HEK293 (cell line): ENCODE measurements at regions not wholly inside any gene's neighbourhood (a gene's known extent, or its start where the extent isn't known, plus 50 kb on each side); places are given as distances from the start of the nearest gene placed in this dataset.

ENCODE experiments used
- CTCF ChIA-PET: fragments of 350-600 bp; formaldehyde crosslinking; extraction: SDS; loops from one replicate; lab custom pipeline; 2021; ENCODE audit warnings: antibody characterized with exemption; lab: Yijun Ruan, JAX
- POLR2A ChIA-PET: fragments of 300-600 bp; formaldehyde crosslinking; extraction: SDS; loops from one replicate; lab custom pipeline; 2020; ENCODE audit warnings: antibody characterized with exemption, inconsistent platforms; lab: Yijun Ruan, JAX
- H3K27ac ChIP-seq: fragments of 200-500 bp; sonication (Bioruptor generic); 2 replicates; pipeline ENCODE4 v1.5.1; 2014; ENCODE audit warnings: low read depth, low read length, control low read depth, inconsistent platforms; ENCODE audit errors: extremely low read depth
- H3K36me3 ChIP-seq, 2 experiments: fragments of 200-500 bp in 1 of 2; sonication (Bioruptor generic) in 1 of 2; 1 replicate in 1 of 2; 2 replicates in 1 of 2; pipeline ENCODE4 v1.5.1; 2014 to 2017; ENCODE audit warnings: inconsistent platforms in 2 of 2, low read length in 2 of 2; ENCODE audit not compliant: control insufficient read depth in 2 of 2, insufficient read depth in 1 of 2
- H3K4me1 ChIP-seq: fragments of 200-500 bp; sonication (Bioruptor generic); 2 replicates; pipeline ENCODE4 v1.5.1; 2014; ENCODE audit warnings: mild to moderate bottlenecking, low read length, inconsistent platforms; ENCODE audit not compliant: control insufficient read depth, insufficient read depth
- H3K4me3 ChIP-seq: 2 replicates; pipeline ENCODE4 v1.5.1; 2011; ENCODE audit warnings: low read depth, mild to moderate bottlenecking, control low read depth, low read length, moderate library complexity
- H3K9me3 ChIP-seq: fragments of 200-500 bp; sonication (Bioruptor generic); 2 replicates; pipeline ENCODE4 v1.5.1; 2014; ENCODE audit warnings: low read depth, low read length, inconsistent platforms; ENCODE audit not compliant: control insufficient read depth, insufficient read depth
- ATF2 ChIP-seq: fragments of 450-650 bp; formaldehyde crosslinking; IDR thresholded peaks from 2 replicates; pipeline ENCODE4 v1.5.1; 2016; ENCODE audit warnings: missing biosample characterization, missing genetic modification characterization, low read depth
- GLI2 ChIP-seq: fragments of 450-650 bp; formaldehyde crosslinking; IDR thresholded peaks from 2 replicates; pipeline ENCODE4; 2017; ENCODE audit warnings: missing biosample characterization, missing genetic modification characterization, low read depth, borderline replicate concordance
- PRDM10 ChIP-seq: fragments of 450-650 bp; formaldehyde crosslinking; IDR thresholded peaks from 2 replicates; pipeline ENCODE4 v1.5.1; 2016; ENCODE audit warnings: missing biosample characterization, missing genetic modification characterization
- ZBTB8A ChIP-seq: fragments of 450-650 bp; formaldehyde crosslinking; IDR thresholded peaks from 2 replicates; pipeline ENCODE4 v1.5.1; 2016; ENCODE audit warnings: missing biosample characterization, missing genetic modification characterization
- ZFP69B ChIP-seq: fragments of 450-650 bp; formaldehyde crosslinking; IDR thresholded peaks from 2 replicates; pipeline ENCODE4 v1.5.1; 2016; ENCODE audit warnings: missing biosample characterization, missing genetic modification characterization
- ZNF138 ChIP-seq: fragments of 450-650 bp; formaldehyde crosslinking; IDR thresholded peaks from 2 replicates; pipeline ENCODE4 v1.5.1; 2016; ENCODE audit warnings: missing biosample characterization, missing genetic modification characterization, borderline replicate concordance
- ZNF146 ChIP-seq: fragments of 450-650 bp; formaldehyde crosslinking; IDR thresholded peaks from 2 replicates; pipeline ENCODE4 v1.5.1; 2016; ENCODE audit warnings: missing biosample characterization, missing genetic modification characterization
- ZNF157 ChIP-seq: fragments of 450-650 bp; formaldehyde crosslinking; IDR thresholded peaks from 2 replicates; pipeline ENCODE4 v1.5.1; 2016; ENCODE audit warnings: missing biosample characterization, missing genetic modification characterization
- ZNF302 ChIP-seq: fragments of 450-650 bp; formaldehyde crosslinking; IDR thresholded peaks from 2 replicates; pipeline ENCODE4 v1.5.1; 2016; ENCODE audit warnings: missing biosample characterization, missing genetic modification characterization, low read depth
- ZNF394 ChIP-seq: fragments of 450-650 bp; formaldehyde crosslinking; IDR thresholded peaks from 2 replicates; pipeline ENCODE4 v1.5.1; 2016; ENCODE audit warnings: missing biosample characterization, missing genetic modification characterization, mild to moderate bottlenecking, moderate library complexity, borderline replicate concordance
- ZNF513 ChIP-seq: fragments of 450-650 bp; IDR thresholded peaks from 2 replicates; pipeline ENCODE4 v1.5.1; 2018; ENCODE audit warnings: missing biosample characterization, missing genetic modification characterization
- ZNF555 ChIP-seq: fragments of 450-650 bp; formaldehyde crosslinking; conservative IDR thresholded peaks from 2 replicates; pipeline ENCODE4 v1.5.1; 2017; ENCODE audit warnings: missing biosample characterization, mild to moderate bottlenecking, missing genetic modification characterization, inconsistent platforms
- ZNF560 ChIP-seq: fragments of 450-650 bp; formaldehyde crosslinking; IDR thresholded peaks from 2 replicates; pipeline ENCODE4 v1.5.1; 2017; ENCODE audit warnings: missing biosample characterization, missing genetic modification characterization, borderline replicate concordance
- ZNF621 ChIP-seq: fragments of 450-650 bp; formaldehyde crosslinking; IDR thresholded peaks from 2 replicates; pipeline ENCODE4 v1.5.1; 2017; ENCODE audit warnings: missing biosample characterization, missing genetic modification characterization
- ZNF639 ChIP-seq: fragments of 450-650 bp; formaldehyde crosslinking; IDR thresholded peaks from 2 replicates; pipeline ENCODE4 v1.5.1; 2016; ENCODE audit warnings: missing biosample characterization, missing genetic modification characterization
- ZNF776 ChIP-seq: fragments of 450-650 bp; formaldehyde crosslinking; IDR thresholded peaks from 2 replicates; pipeline ENCODE4 v1.5.0; 2017; ENCODE audit warnings: missing biosample characterization, missing genetic modification characterization, borderline replicate concordance
- ZSCAN23 ChIP-seq: fragments of 450-650 bp; formaldehyde crosslinking; IDR thresholded peaks from 2 replicates; pipeline ENCODE4 v1.5.1; 2016; ENCODE audit warnings: missing biosample characterization, missing genetic modification characterization
- TF ChIP-seq, protein P1 (sequence below): fragments of 450-650 bp; formaldehyde crosslinking; optimal IDR thresholded peaks from 2 replicates; pipeline ENCODE3; 2016; ENCODE audit warnings: missing biosample characterization, mild to moderate bottlenecking, missing genetic modification characterization
- TF ChIP-seq, protein P2 (sequence below): fragments of 450-650 bp; formaldehyde crosslinking; IDR thresholded peaks from 2 replicates; pipeline ENCODE4 v1.5.1; 2017; ENCODE audit warnings: missing biosample characterization, missing genetic modification characterization
- TF ChIP-seq, protein P3 (sequence below): fragments of 450-650 bp; formaldehyde crosslinking; IDR thresholded peaks from 2 replicates; pipeline ENCODE4 v1.5.1; 2016; ENCODE audit warnings: missing biosample characterization, missing genetic modification characterization

- no peak for TF ChIP-seq ZNF513
- TF ChIP-seq ZNF394 (tag by site-specific recombination): no peak
- TF ChIP-seq, protein P1, sequence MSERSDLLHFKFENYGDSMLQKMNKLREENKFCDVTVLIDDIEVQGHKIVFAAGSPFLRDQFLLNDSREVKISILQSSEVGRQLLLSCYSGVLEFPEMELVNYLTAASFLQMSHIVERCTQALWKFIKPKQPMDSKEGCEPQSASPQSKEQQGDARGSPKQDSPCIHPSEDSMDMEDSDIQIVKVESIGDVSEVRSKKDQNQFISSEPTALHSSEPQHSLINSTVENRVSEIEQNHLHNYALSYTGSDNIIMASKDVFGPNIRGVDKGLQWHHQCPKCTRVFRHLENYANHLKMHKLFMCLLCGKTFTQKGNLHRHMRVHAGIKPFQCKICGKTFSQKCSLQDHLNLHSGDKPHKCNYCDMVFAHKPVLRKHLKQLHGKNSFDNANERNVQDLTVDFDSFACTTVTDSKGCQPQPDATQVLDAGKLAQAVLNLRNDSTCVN (tag by site-specific recombination): no peak
- TF ChIP-seq ZNF776 (tag by site-specific recombination): no peak
- no peak for TF ChIP-seq ZNF138 (tag by site-specific recombination)
- TF ChIP-seq, all 188 proteins: peak for 0
These were observed 60.6 kb upstream of the GATA2 start (continued) for GRCh38 chr3:128553560-128553959.

DNA sequence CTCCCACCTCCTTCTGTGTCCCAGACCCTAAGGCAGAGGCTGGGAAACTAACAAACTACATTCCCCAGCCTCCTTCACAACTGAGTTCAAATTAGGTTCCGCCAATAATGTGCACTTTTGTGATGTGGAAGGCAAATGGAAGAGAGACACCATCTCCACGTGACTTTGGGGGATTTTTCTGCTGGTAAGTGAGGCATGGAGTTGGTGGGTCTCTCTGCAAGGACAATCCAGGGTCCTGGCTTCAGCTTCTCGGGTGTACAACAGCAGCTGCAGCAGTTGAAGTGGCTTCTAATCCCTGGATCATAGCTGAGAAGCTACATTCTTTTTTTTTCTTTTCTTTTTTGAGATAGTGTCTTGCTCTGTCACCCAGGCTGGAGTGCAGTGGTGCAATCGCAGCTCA is 58.9 kb upstream of the GATA2 start:
- H3K9me3 ChIP-seq: no peaks in the 10 kb centered on the region
- H3K36me3 ChIP-seq: no peaks in the 10 kb centered on the region
- CTCF ChIA-PET: no interaction called here
- no peak overlapping the region for H3K27ac ChIP-seq
- TF ChIP-seq PRDM10 (tag by site-specific recombination) (peak; percentile 54), ZNF560 (tag by site-specific recombination) (no peak)
- no peak overlapping the region for H3K4me3 ChIP-seq
- POLR2A ChIA-PET: no interaction called here
- no peaks in the 10 kb centered on the region for H3K4me1 ChIP-seq

GRCh38 chr3:128551451-128551850 is 58.5 kb upstream of the GATA2 start:
- ChIA-PET POLR2A (no interaction called here), CTCF (no interaction called here)
- H3K36me3 ChIP-seq: no peaks in the 10 kb centered on the region
- H3K4me1 ChIP-seq: no peaks in the 10 kb centered on the region
- H3K4me3 ChIP-seq: no peak overlapping the region
- H3K27ac ChIP-seq: no peak overlapping the region
- no peaks in the 10 kb centered on the region for H3K9me3 ChIP-seq
- TF ChIP-seq ZFP69B (tag by site-specific recombination): no peak
- no peak for TF ChIP-seq ZNF639 (tag by site-specific recombination)
- TF ChIP-seq ATF2 (tag by site-specific recombination): no peak
- TF ChIP-seq ZNF621 (tag by site-specific recombination): no peak
- TF ChIP-seq, protein P2, sequence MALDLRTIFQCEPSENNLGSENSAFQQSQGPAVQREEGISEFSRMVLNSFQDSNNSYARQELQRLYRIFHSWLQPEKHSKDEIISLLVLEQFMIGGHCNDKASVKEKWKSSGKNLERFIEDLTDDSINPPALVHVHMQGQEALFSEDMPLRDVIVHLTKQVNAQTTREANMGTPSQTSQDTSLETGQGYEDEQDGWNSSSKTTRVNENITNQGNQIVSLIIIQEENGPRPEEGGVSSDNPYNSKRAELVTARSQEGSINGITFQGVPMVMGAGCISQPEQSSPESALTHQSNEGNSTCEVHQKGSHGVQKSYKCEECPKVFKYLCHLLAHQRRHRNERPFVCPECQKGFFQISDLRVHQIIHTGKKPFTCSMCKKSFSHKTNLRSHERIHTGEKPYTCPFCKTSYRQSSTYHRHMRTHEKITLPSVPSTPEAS (tag by site-specific recombination): no peak
- no peak for TF ChIP-seq ZBTB8A
- no peak for TF ChIP-seq ZNF555 (tag by site-specific recombination)
- TF ChIP-seq, protein P3, sequence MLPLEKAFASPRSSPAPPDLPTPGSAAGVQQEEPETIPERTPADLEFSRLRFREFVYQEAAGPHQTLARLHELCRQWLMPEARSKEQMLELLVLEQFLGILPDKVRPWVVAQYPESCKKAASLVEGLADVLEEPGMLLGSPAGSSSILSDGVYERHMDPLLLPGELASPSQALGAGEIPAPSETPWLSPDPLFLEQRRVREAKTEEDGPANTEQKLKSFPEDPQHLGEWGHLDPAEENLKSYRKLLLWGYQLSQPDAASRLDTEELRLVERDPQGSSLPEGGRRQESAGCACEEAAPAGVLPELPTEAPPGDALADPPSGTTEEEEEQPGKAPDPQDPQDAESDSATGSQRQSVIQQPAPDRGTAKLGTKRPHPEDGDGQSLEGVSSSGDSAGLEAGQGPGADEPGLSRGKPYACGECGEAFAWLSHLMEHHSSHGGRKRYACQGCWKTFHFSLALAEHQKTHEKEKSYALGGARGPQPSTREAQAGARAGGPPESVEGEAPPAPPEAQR (tag by site-specific recombination): no peak
- TF ChIP-seq ZNF302: no peak
- no peak for TF ChIP-seq ZNF157 (tag by site-specific recombination)
- no peak for TF ChIP-seq ZSCAN23 (tag by site-specific recombination)
- no peak for TF ChIP-seq GLI2 (tag by site-specific recombination)
- TF ChIP-seq ZNF146 (tag by site-specific recombination): no peak
